PC-9 (cell line): ENCODE measurements at regions not wholly inside any gene's neighbourhood (a gene's known extent, or its start where the extent isn't known, plus 50 kb on each side); places are given as distances from the start of the nearest gene placed in this dataset.

Experiments used
- CTCF ChIP-seq: fragments of 200-600 bp; sonication (generic); conservative IDR thresholded peaks from 2 replicates; pipeline ENCODE4 v1.6.1; 2017; ENCODE audit warnings: mixed run types, antibody characterized with exemption, mild to moderate bottlenecking, moderate library complexity
- EZH2 ChIP-seq: fragments of 200-600 bp; sonication (generic); IDR thresholded peaks from 2 replicates; pipeline ENCODE4 v1.8.0; 2017; ENCODE audit warnings: antibody characterized with exemption, low read depth

- TF ChIP-seq EZH2 (no peak), CTCF (no peak)
Observed at GRCh38 chr5:26193626-26194025, 844.8 kb downstream of the CDH9 start.
